GM21360 (cell line): ENCODE measurements at regions not wholly inside any gene's neighbourhood (a gene's known extent, or its start where the extent isn't known, plus 50 kb on each side); places are given as distances from the start of the nearest gene placed in this dataset.

ENCODE experiments used
- ATAC-seq: cut with Tn5 transposase; IDR thresholded peaks from one replicate; pipeline ENCODE4 v1.9.1; 2021; ENCODE audit warnings: mild to moderate bottlenecking, moderate library complexity; ENCODE audit not compliant: unreplicated experiment

- ATAC-seq, result no peak
Observed at GRCh38 chr13:111551204-111551820, 230.9 kb downstream of the TEX29 start.

GRCh38 chr13:111552891-111553655, 232.6 kb downstream of the TEX29 start:
- ATAC-seq, result no peak

- ATAC-seq, result no peak
Observed at GRCh38 chr13:111554539-111555267, 234.3 kb downstream of the TEX29 start.

- no peak for ATAC-seq
Observed at GRCh38 chr13:111555268-111555808, 234.9 kb downstream of the TEX29 start.

- ATAC-seq, result no peak
Observed at GRCh38 chr13:111555903-111556302, 235.5 kb downstream of the TEX29 start.

GRCh38 chr13:111556496-111556895, 236.1 kb downstream of the TEX29 start:
- ATAC-seq, result no peak

GRCh38 chr13:111557921-111558699, 237.7 kb downstream of the TEX29 start:
- ATAC-seq, result no peak

GRCh38 chr13:111558700-111559088, 238.3 kb downstream of the TEX29 start:
- ATAC-seq, result no peak

GRCh38 chr13:111559612-111560403, 239.4 kb downstream of the TEX29 start:
- no peak for ATAC-seq

GRCh38 chr13:111561091-111561781, 240.8 kb downstream of the TEX29 start:
- no peak for ATAC-seq

GRCh38 chr13:111562716-111563115, 242.3 kb downstream of the TEX29 start:
- ATAC-seq, result no peak

GRCh38 chr13:111564606-111565005, 244.2 kb downstream of the TEX29 start:
- no peak for ATAC-seq

GRCh38 chr13:111565400-111565799, 245.0 kb downstream of the TEX29 start:
- ATAC-seq, result no peak

GRCh38 chr13:111566567-111566966, 246.1 kb downstream of the TEX29 start:
- no peak for ATAC-seq

- ATAC-seq, result no peak
Observed at GRCh38 chr13:111567637-111568036, 247.2 kb downstream of the TEX29 start.

GRCh38 chr13:111568290-111568689, 247.8 kb downstream of the TEX29 start:
- ATAC-seq, result no peak

- ATAC-seq, result no peak
Observed at GRCh38 chr13:111570911-111571310, 250.5 kb downstream of the TEX29 start.

GRCh38 chr13:111572956-111573761, 252.7 kb downstream of the TEX29 start:
- no peak for ATAC-seq

- ATAC-seq, result no peak
Observed at GRCh38 chr13:111573801-111574200, 253.4 kb downstream of the TEX29 start.
